T follicular helper cell (primary cell): ENCODE measurements at regions not wholly inside any gene's neighbourhood (a gene's known extent, or its start where the extent isn't known, plus 50 kb on each side); places are given as distances from the start of the nearest gene placed in this dataset.

Experiments
- DNase-seq: peaks from one replicate; pipeline ENCODE4 v3.0.0-alpha.2; 2020; ENCODE audit warnings: low read depth

DNA sequence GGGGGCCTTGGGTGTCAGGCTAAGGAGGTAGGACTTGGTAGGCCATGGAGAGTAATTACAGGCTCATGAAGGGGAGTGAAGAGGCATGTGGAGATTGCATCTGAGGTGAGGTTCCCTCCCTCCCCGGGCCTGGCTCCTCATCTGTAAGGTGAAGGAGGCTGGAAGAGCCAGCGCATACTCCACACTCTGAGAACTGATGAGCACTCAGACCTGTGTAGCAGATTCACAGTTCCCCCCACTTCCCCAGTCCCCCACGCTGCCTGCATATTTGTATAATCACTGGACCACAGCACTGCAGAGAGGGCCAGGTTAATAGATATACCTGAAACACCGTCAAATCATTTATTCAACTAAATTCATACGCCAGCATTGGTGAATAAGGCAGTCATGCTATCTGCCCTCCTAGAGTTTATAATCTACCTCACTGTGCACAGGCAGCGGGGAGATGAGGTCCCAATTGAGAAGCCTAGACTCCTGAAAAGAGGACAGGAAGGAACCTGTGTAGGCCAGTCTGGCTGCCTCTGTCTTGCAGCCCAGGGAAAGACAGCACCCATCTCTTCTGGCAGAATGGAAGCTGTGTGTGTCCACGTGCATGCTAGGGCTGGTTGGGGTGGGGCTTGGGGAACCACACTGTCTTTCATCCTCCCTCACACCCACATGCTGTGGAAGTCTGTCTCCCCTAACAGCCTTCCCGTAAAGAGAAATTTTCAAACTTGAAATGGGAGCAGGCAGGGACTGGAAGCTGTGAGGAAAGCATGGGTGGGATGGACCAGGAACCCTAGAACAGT, 110.6 kb upstream of the ATP1A1 start:
- DNase-seq, result no peak

DNA sequence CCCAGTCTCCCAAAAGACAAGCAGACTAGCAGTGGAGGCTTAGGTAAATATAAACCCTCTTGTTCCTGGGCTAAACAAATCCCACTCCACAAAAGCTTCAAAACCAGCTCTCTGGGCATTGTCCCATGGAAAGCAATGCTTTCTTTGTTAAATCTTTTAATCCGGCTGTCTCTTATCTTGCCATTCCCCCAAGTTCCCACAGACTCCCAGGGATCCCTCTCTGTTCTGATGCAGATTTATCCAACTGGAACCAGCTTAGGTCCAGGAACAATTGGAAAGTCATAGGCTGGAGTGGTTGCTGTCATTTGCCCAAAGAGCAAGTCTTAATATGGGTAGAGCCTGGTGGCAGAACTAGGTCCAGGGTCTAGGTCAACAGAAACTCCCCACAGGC, 110.1 kb upstream of the ATP1A1 start:
- DNase-seq, result no peak

DNA sequence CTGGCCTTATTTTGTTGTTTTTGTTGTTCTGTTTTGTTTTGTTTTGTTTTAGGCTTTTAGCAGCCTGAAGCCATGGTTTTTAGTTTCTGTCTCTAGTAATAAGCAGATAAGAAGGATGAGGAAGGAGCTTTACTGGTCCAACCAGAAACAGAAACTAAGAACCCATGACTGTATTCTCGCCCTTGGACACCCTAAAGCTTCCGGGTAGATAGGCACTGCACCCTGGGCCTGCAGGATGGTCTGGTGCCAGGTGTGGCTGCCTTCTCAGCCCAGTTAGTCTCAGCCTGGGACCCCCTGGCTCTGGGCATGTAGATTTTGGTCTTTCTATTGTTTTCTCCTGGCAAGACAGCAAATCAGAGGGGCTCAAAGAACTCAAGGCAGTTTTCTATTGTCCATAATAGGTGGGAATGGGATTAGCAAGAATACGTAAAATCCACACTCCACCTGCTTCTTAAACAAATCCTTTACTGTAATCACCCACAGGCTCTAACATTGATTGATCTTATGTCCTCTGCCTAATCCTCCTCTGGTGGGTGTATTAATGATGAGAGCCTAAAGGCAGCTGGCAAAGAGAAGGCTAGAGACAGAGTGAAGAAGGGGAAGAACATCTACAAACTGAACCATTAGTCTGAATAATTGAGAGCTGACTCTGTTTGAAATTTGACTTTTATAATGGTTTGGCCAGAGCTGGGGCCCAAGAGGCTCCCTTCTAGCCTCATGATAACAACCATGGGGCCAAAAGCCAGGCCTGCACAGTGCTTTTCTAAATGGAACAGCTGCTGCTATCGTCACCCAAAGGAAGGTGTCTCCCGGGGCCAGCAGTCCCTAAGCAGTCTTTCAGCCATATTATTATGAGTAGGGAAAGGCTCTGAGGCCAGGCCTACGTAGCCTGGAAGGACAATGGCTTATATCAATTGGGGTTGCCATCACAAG, 106.8 kb upstream of the ATP1A1 start:
- DNase-seq, result no peak

DNA sequence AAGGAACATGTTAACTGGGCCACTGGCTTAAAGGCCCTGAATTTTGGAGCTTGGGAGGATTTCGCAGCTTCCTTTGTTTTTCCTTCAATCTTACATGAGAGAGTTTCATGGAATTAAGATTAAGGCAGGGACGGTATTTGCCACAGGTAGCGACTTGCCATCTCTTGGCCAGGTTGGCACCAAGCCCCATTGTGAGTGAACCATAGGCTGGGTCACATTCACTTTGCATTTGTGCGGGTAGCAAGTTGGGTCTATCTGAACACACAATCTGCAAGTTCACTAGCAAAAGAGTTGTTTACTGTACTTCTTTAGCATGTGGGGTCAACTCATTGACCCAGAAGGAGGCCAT, 106.2 kb upstream of the ATP1A1 start:
- no peak for DNase-seq

DNA sequence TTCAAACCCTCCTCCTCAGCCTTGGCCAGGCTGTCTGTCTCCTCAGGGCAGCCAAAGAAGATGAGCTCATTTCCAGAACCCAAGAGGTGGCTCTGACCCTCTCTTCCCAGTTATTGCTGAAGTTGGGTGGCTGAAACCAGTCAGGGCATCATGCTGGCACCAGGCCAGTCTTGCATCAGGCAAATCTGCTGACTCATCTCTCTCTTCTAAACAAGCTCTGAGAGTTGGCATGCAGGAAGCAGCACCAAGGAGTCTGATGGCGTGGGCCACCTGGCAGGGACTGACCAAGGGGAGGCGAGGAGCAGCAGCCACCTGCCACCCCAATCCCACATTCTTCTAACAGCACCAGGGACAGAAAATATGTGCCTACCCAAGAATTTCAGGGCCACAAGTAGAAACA, 104.8 kb upstream of the ATP1A1 start:
- DNase-seq, result no peak

DNA sequence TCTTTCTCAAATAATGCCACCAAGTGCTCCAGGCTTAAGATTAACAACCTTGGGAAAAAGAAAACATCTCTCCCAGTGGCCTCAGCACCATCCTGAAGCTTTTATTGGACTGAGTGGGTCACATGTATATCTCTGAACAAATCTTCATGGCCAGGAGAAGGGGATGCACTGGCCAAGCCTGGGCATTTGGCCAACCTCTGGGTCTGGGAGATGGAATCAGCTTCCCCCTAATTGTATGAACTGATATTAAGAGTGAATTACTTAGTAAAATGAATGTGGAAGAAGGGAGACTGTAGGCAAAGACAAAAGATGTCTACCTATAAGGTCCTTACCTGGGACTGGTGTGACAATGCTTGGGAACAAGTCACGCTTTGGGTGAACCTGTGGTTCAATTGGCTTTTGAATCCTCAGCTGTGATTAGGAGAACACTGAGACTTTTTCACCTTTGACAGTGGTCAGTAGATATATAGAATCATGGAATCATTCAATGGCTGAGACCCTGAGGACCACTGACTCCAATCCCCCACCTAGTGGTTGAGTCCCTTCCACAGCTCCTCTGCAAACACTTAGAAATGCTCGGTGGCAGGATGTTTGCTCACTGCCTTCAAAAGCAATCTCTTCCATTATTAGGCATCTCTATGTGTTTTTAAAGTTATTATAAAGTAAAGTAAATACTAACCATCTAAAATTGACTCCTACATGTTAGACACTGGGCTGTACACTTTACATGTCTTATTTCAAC, 102.6 kb upstream of the ATP1A1 start:
- no peak for DNase-seq

DNA sequence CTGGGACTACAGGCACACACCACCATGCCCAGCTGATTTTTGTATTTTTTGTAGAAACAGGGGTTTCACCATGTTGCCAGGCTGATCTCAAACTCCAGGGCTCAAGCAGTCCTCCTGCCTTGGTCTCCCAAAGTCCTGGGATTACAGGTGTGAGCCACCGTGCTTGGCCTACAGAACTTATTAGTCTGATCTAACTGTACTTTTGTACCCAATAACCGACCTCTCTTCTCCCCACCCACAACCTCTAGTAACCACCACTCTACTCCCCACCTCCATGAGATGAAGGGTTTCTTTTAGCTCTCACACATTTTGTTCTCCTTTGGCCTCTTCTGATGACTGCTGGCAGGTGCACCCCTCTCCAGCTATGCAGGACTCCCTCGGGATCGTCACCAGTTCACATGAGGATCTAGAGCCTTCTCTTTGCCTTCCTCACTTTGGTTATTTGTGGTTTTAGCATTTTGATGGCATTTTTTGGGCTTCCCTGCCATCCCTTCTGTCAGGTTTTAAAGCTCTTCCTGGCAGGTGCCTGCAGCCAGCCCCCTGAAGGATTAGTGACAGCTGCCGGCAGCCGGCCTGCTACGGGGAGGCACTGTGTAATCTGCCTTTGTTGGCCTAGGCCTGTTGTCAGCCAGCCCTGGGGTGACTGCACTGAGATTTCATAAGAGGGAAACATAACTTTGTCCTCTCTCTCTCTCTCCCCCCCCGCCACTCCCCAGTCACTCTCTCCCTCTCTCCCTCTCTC, 99.8 kb upstream of the ATP1A1 start:
- DNase-seq, result no peak

DNA sequence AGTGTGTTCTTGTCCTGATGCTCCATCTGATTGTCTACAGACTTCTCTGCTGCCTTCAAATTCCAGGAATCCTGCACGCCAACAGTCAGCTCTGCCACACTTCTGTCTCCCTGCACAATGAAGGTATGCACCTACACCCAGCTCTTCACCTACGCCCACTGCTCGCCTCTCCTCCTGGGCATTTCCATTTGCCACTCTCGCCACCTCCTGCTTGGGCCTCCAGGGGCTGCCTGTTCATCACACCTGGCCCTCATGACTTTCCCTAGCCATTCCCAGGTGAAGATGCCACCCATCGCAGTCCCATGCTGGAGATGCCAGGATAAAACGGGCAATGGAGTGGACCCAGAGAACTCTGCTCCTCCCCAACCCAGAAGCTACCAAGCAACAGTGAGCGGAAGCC, 96.5 kb upstream of the ATP1A1 start:
- no peak for DNase-seq

DNA sequence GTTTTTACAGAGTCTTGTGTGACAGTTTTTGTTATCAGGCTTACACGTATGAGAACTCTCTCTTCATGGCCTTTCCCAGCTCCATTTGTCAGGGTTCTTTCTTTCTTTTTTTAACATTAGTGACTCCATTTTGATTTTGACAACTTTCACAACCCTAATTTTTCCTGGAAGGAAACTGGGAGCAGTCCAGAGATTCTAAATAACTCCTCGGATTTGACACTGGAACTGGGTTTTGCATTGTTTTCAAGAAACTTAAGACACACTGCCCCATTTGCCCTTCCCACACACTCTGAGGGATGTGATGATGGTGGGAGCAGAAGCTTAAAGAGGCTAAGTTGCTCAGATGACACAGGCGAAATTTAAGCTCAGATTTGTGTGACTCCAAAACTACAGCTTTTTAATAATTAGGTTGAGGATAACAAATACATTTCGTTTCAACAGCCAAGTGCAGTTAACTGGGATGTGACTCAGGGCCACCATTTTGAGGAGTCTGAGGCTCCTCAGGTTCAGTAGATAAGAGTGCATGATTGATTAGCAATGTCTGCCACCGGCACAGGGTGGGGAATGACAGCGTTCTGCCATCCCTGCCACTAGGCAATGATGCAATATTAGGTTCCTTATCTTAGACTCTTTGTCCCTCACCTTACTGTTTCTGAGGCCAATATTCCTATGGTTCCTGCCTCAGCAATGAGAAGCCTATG, 95.1 kb upstream of the ATP1A1 start:
- no peak for DNase-seq

DNA sequence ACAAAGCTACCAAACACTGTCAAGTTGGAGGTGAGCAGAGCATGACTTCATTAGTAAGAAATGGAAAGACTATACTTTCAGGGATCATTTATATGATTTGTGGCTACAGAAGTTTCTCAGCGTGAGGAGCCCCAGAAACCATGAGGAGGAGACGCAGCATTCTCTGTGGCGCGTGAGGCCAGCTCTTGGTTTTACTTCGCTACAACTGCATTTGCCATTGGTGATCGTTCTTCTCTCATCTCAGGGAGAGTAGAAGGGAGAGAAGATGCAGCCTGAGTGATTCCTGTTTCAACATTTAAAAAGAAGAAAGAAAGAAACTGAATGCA, 94.5 kb upstream of the ATP1A1 start:
- DNase-seq, result no peak

DNA sequence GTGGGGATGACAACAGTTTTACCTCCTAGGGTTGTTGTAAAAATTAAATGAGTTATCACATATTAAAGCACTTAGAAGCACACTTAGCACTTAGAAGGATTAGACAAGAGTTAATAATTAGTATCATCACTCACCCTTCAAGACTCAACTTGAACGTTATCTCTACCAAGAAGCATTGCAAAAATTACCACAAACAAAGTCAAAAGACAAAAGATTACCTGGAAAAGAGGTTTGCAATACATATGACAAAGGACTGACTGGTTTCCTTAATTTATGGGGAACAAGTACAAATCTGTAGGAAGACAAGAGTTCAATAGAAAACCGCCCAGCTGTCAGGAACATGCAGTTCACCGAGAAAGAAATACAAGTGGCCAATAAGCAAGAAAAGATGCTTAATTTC, 93.3 kb upstream of the ATP1A1 start:
- no peak for DNase-seq

DNA sequence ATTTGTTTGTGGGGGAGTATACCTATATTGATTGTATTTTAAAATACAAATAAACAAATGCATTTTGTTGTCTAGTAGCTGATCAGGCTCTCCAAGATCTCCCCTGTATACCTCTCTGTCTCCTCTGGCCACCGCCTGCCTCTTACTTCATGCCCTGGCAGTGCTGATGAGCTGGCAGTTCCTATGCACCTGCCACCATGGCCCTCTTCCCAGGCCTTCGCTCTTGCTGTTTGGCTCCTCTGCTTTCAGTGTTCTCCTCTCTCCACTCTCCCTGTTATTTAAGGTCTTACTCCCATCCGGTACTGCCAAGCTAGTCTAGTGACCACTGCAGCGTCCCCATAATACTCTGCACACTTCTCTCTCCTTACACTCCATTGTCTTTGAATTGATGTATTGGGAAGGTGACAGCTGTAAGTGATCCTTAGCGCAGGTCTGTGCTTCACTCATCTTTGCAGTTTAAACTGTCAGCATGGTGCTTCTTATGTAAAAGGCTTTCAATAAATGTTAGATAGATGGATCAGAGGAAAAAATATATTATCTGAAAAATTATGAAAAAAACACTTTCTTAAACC, 88.1 kb upstream of the ATP1A1 start:
- DNase-seq, result no peak

DNA sequence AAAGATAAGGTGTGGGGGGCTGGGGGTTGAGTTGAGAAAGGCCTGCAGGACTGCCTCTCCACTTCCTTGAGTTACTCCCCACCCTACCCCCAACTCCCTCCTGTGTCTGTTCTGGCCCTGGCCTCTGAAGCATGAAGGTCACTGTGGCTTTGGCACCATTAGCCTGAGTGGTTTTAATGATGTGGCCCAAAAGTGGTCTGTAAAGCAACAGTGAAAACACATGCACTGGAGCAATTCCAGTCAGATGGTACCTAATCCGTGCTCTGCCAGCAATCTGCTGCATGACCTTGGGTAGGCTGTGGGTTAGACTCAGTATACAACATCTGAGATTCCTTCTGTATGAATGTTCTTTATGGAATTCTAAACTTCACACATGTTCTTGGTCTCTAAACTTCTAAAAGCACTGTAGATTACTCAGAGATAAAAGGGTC, 86.5 kb upstream of the ATP1A1 start:
- DNase-seq, result no peak

DNA sequence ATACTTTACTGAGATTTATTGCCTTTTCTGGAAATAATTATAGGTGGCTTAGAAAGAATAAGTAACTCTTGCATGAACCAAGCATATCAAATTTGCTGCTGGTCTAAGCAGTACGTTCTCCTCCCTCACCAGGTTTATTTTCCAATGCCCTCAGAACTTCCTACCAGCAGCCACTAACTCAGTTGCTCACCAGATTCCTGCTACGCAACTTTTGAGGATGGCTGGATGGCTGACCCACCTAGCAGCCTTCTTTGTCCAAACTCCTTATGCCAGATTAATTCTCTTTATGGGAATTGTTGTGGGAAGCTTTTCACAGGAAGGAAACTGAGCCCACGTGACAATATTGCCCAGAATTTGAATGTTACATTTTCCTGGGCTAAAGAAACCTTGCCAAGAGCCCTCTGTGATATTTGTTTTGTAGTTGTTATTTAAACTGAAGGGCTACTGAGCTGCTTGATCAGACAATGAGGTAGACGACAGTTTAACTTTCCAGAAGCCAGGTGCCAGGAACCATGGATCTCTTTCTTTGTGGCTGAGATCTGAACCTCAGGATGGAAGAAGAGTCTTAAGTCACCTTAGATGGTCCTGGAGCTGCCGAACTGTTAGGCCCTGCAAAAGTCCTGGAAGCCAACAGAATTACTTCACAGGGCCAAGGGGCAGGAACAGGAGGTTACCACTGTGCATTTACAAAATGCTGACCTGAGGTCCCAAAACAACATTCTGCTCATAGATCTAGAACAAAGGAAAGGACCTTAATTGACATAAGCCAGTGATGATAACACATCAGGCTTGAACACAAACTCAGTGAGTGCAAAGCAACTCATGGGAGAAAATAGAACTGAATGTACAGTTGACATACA, 85.5 kb upstream of the ATP1A1 start:
- DNase-seq, result no peak

DNA sequence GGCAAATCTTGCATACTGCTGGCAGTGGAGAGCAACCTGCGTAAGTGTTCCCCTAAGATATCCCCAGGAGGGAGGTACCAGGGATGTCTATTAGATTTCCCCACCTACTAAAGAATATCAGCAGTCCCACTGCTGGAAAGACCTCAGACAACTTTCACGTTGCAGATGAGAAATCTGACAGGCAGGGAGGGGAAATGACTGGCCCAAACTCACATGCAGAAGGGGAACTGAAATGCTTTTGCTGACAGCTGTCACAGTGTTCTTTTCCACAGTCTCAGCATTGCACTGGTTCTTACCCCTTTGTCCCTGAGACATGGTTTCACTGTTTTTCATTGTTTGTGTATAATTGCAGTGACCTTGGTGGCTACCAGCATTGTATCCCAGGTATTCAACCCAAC, 84.8 kb upstream of the ATP1A1 start:
- no peak for DNase-seq

DNA sequence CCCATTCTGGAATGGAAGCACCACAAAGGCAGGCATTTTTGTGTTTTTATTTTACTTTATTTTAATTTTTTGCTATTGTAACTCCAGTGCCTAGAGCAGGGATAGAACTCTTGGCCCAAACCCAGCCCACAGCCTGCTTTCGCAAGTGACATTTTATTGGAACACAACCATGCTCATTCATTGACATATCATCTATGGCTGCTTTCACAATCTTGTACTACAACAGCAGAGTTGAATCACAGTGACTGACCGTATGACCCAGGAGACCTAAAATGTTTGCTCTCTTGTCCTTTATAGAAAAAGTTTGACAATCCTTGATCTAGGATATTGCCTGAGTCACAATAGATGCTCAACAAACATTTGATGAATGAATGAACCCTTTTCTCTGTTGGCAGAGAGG, 83.9 kb upstream of the ATP1A1 start:
- no peak for DNase-seq

DNA sequence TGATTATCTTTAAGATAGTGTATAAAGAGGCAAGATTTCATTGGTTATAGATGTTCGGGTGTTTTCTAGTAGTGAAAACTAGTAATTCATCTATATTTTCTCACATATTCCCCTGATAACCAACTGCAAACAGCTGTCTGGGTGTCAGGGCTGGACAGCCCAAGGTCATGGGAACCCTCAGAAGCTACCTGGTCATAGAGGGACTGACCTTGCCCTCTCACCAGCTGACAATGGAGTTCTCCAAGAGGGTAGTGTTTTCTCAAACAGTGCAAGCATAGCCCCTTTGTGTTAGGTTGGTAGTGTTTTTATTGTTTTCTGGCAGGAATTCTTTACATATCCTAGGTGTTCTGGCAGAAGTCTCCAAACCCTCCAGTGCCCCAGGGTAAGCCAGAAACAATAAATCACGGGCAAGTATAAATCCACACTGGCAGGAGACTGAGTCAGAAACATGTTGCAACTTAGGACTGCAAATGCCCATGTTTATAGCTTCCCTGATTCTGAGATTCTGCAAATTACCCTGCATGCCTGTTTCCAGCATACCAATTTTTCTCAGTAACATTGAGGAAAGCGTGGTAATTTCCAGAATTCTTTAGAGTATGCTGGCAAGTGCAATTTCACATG, 82.8 kb upstream of the ATP1A1 start:
- DNase-seq, result no peak

DNA sequence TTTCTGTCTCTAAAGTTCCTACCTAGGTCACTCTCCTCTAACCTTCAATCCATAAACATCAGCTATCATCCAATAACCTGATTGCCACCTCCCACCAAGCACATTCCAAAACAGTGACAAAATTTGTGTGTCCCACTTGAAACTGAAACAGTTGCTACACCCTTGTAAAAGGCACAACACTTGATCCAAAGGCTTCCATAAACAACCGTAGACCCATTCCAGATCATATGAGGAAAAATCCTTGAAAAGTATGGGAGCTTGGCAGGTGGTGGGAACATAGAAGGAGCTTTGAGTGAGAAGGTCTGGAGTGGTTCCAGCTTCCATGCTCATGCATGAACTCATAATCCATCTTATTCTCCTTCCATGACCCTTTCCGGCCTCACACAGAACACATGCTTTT, 82.0 kb upstream of the ATP1A1 start:
- DNase-seq, result no peak

DNA sequence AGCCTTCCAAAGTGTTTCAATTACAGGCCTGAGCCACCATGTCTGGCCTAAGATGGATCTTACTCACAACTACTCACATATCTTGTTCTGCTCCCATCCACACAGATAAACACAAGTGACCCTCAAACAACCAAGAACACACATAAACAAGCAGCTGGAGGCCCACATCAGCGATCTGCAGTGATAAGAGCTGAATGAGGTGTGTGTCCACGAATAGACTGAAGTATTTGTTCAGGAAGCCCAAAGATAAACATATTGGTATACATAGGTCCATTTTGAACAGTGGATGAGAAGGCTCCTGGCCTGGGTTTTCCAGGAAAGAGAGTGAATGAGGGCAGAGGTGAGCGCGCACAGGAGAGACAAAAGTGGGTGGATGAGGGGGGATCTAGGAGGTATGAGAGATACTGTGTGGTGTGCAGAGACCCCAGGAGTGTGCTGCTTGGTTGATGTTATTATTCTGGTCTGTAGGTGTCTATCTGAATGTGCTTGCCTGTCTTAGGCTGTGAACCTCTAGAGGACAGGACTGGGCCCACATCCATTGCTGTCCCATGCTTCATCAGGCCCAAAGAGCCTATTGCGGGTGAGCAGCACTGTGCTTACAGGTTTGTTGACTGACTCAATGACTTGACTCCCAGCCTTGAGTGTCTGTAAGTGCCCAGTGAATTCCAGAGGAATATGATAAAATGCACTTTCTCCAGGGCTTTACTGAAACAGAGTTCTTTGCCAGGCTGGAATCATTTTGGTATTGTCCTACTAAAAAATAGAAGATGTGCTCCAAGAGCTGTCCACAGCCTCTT, 79.9 kb upstream of the ATP1A1 start:
- no peak for DNase-seq
